Skeletal muscle cell (primary cell): ENCODE measurements at regions not wholly inside any gene's neighbourhood (a gene's known extent, or its start where the extent isn't known, plus 50 kb on each side); places are given as distances from the start of the nearest gene placed in this dataset.
A peak's percentile ranks its signal among the peaks of the same experiment; 100 is the strongest.
"Not testable (repeated sequence)": the region's sequence is repeated elsewhere in the genome, so short reads cannot be mapped to it uniquely, and the experiment has no call there.

Source experiments
- DNase-seq: peaks from one replicate; pipeline ENCODE4 v3.0.0-alpha.2; 2010; ENCODE audit warnings: low read depth
- H3K4me3 ChIP-seq: 2 replicates; pipeline ENCODE4 v1.5.1; 2011; ENCODE audit warnings: low read depth, mild to moderate bottlenecking, control low read depth, low read length, moderate library complexity

GRCh38 chr1:73860421-73860950 is 337.5 kb downstream of the LRRIQ3 start:
- no peak overlapping the region for H3K4me3 ChIP-seq
- DNase-seq: no peak

- DNase-seq: no peak
Observed at GRCh38 chr1:73859227-73859626, 338.7 kb downstream of the LRRIQ3 start.

GRCh38 chr1:73854527-73854926 is 343.4 kb downstream of the LRRIQ3 start:
- no peak for DNase-seq

More at GRCh38 chr1:73859227-73859626, 338.7 kb downstream of the LRRIQ3 start:
- no peak overlapping the region for H3K4me3 ChIP-seq

GRCh38 chr1:73842436-73842835 is 355.5 kb downstream of the LRRIQ3 start:
- H3K4me3 ChIP-seq: no peak overlapping the region

More at GRCh38 chr1:73854527-73854926, 343.4 kb downstream of the LRRIQ3 start:
- no peak overlapping the region for H3K4me3 ChIP-seq

GRCh38 chr1:73839922-73840321 is 358.1 kb downstream of the LRRIQ3 start:
- DNase-seq: no peak
- no peak overlapping the region for H3K4me3 ChIP-seq

More at GRCh38 chr1:73842436-73842835, 355.5 kb downstream of the LRRIQ3 start:
- no peak for DNase-seq

- H3K4me3 ChIP-seq: no peak overlapping the region
Observed at GRCh38 chr1:73832276-73833181, 365.4 kb downstream of the LRRIQ3 start.

GRCh38 chr1:73827283-73827682 is 370.7 kb downstream of the LRRIQ3 start:
- DNase-seq: not testable (repeated sequence)

More at GRCh38 chr1:73832276-73833181, 365.4 kb downstream of the LRRIQ3 start:
- DNase-seq: no peak

GRCh38 chr1:73824065-73824464 is 373.9 kb downstream of the LRRIQ3 start:
- DNase-seq: no peak
- no peak overlapping the region for H3K4me3 ChIP-seq

More at GRCh38 chr1:73827283-73827682, 370.7 kb downstream of the LRRIQ3 start:
- H3K4me3 ChIP-seq: not testable (repeated sequence)

- no peak for DNase-seq
Observed at GRCh38 chr1:73821520-73821919, 376.5 kb downstream of the LRRIQ3 start.

GRCh38 chr1:73820843-73821242 is 377.1 kb downstream of the LRRIQ3 start:
- no peak overlapping the region for H3K4me3 ChIP-seq
- no peak for DNase-seq

More at GRCh38 chr1:73821520-73821919, 376.5 kb downstream of the LRRIQ3 start:
- no peak overlapping the region for H3K4me3 ChIP-seq

GRCh38 chr1:73813716-73814115 is 384.3 kb downstream of the LRRIQ3 start:
- DNase-seq: no peak
- H3K4me3 ChIP-seq: no peak overlapping the region

- no peak for DNase-seq
- no peak overlapping the region for H3K4me3 ChIP-seq
Observed at GRCh38 chr1:73813236-73813635, 384.7 kb downstream of the LRRIQ3 start.

- no peak for DNase-seq
- no peak overlapping the region for H3K4me3 ChIP-seq
Observed at GRCh38 chr1:73811798-73812197, 386.2 kb downstream of the LRRIQ3 start.

GRCh38 chr1:73804935-73805334 is 393.0 kb downstream of the LRRIQ3 start:
- no peak overlapping the region for H3K4me3 ChIP-seq
- DNase-seq: no peak

GRCh38 chr1:73803380-73803779 is 394.6 kb downstream of the LRRIQ3 start:
- DNase-seq: no peak
- H3K4me3 ChIP-seq: no peak overlapping the region

GRCh38 chr1:73801912-73802429 is 396.0 kb downstream of the LRRIQ3 start:
- DNase-seq: no peak
- H3K4me3 ChIP-seq: no peak overlapping the region

GRCh38 chr1:73800376-73800775 is 397.6 kb downstream of the LRRIQ3 start:
- peak; percentile 76 for DNase-seq

GRCh38 chr1:73789965-73790364 is 408.0 kb downstream of the LRRIQ3 start:
- DNase-seq: no peak

More at GRCh38 chr1:73800376-73800775, 397.6 kb downstream of the LRRIQ3 start:
- no peak overlapping the region for H3K4me3 ChIP-seq

GRCh38 chr1:73784026-73784425 is 413.9 kb downstream of the LRRIQ3 start:
- no peak overlapping the region for H3K4me3 ChIP-seq
- no peak for DNase-seq

More at GRCh38 chr1:73789965-73790364, 408.0 kb downstream of the LRRIQ3 start:
- H3K4me3 ChIP-seq: no peak overlapping the region

- no peak for DNase-seq
- no peak overlapping the region for H3K4me3 ChIP-seq
Observed at GRCh38 chr1:73783352-73783751, 414.6 kb downstream of the LRRIQ3 start.
